ENCODE measurements at regions not wholly inside any gene's neighbourhood (a gene's known extent, or its start where the extent isn't known, plus 50 kb on each side); places are given as distances from the start of the nearest gene placed in this dataset.
A peak's percentile ranks its signal among the peaks of the same experiment; 100 is the strongest.
"Not testable (repeated sequence)": the region's sequence is repeated elsewhere in the genome, so short reads cannot be mapped to it uniquely, and the experiment has no call there.

DNA sequence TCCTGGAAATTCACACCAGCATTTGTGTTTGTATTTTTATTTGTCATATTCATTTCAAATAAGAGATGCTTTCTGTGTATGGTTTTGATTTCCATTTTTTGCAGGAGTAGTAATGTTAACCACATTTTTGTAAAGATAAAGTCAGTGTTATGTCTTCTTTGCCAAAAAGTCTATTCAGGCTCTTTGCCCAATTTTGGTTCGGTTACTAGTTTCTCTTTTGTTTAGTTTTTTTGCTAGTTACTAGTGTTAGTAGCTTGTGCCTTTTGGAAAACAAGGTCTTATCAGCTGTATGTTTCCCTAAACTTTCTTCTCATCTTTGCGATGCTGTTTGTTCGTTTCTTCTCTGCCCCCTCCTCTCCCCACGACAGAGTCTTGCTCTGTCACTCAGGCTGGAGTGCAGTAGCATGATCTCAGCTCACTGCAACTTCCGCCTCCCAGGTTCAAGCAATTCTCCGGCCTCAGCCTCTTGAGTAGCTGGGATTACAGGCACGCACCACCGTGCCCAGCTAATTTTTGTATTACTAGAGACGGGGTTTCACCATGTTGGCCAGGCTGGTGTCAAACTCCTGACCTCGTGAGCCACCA lies 112.3 kb upstream of the GRK3 start:
- TF ChIP-seq, protein P1, sequence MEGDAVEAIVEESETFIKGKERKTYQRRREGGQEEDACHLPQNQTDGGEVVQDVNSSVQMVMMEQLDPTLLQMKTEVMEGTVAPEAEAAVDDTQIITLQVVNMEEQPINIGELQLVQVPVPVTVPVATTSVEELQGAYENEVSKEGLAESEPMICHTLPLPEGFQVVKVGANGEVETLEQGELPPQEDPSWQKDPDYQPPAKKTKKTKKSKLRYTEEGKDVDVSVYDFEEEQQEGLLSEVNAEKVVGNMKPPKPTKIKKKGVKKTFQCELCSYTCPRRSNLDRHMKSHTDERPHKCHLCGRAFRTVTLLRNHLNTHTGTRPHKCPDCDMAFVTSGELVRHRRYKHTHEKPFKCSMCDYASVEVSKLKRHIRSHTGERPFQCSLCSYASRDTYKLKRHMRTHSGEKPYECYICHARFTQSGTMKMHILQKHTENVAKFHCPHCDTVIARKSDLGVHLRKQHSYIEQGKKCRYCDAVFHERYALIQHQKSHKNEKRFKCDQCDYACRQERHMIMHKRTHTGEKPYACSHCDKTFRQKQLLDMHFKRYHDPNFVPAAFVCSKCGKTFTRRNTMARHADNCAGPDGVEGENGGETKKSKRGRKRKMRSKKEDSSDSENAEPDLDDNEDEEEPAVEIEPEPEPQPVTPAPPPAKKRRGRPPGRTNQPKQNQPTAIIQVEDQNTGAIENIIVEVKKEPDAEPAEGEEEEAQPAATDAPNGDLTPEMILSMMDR (IDR thresholded peaks at IDR 0.05; ENCODE audit: low read depth, low read length, missing control alignments): no peak
- DNase-seq (ENCODE audit: extremely low read depth, low read depth): no peak
- H3K4me3 ChIP-seq (replicated peaks; ENCODE audit: low read depth, low read length): no peak overlapping the region

DNA sequence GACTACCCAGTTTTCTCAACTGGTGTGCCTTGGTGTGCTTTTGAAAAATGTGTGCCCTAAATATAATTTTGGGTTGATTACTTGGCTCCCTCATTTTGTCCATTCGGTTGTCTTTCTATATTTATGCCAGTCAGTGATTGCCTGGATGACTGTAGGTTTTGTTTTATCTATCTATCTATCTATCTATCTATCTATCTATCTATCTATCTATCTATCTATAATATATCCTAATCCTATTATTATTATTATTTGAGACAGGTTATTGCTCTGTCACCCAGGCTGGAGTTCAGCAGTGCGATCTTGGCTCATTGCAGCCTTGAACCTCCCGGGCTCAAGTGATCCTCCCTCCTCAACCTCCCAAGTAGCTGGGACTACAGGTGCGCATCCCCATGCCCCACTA lies 111.4 kb upstream of the GRK3 start:
- H3K4me3 ChIP-seq (replicated peaks; ENCODE audit: low read depth, low read length): no peak overlapping the region
- no peak for DNase-seq (ENCODE audit: extremely low read depth, low read depth)
- TF ChIP-seq, protein P1 (IDR thresholded peaks at IDR 0.05; ENCODE audit: low read depth, low read length, missing control alignments): no peak

DNA sequence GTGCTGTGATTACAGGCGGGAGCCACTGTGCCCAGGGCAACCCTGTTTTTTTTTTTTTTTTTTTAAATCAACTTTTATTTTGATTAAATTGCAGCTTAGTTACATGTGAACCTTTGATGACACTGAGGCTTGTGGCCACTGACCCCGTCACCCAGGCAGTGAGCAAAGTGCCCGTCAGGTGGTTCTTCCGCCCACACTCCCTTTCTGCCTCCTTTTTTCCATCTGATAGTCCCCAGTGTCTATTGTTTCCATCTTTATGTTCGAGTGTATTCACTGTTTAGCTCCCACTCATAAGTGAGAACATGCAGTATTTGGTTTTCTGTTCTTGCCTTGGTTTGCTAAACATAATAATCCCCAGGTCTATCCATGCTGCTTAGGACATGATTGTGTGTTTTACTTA lies 110.9 kb upstream of the GRK3 start:
- H3K4me3 ChIP-seq (replicated peaks; ENCODE audit: low read depth, low read length): no peak overlapping the region
- TF ChIP-seq, protein P1 (IDR thresholded peaks at IDR 0.05; ENCODE audit: low read depth, low read length, missing control alignments): no peak

DNA sequence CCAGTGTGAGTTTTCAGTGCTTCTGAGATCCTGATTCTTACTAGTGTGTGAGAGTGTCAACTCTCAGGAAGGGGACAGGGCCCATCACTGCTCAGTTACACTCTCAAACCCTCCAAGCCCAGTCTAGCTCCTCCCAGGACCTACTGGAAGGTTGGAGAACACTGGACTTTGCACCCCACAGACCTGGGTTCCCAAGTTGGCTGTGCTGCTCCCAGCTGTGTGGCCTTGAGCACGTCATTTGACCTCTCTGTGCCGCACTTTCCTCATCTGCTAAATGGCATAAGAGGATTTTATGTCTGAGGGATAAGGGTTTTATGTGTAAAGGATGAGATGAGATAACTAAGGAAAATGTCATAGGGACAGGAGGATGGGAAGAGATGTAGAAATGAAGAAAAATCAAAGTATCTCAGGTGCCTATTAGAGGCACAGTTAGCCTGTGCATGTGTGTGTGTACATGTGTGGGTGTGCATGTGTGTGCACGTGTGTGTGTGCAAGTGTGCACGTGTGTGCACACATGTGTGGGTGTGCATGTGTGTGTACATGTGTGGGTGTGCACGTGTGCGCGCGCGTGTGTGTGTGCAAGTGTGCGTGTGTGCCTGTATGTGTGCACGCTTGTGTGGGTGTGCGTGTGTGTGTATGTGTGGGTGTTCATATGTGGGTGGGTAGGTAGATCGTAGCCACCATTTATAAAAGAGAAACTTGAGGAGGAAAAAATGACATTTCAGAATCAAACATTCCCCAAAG lies 108.0 kb upstream of the GRK3 start:
- not testable (repeated sequence) for H3K4me3 ChIP-seq (replicated peaks; ENCODE audit: low read depth, low read length); DNase-seq (ENCODE audit: extremely low read depth, low read depth)

More for the DNA sequence above, 110.9 kb upstream of the GRK3 start:
- no peak for DNase-seq (ENCODE audit: extremely low read depth, low read depth)

DNA sequence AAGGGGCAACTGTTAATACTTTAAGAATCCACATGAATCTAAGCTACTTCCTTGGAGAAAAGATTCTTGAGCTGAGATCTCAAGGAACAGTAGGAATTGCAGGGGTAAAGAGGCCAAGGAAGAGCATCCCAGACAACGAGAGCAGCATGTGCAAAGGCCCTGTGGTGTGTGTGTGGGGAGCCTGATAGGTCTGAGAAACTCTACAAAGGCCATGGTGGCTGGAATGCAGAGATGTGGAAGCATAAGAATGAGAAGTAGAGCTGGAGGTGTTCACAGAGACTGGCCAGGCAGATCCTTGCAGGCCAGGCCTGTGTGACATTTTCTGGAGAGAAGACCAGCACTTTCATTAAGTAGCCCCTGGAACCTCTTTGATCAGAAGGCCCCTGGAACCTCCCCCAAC lies 105.8 kb upstream of the GRK3 start:
- not testable (repeated sequence) for DNase-seq (ENCODE audit: extremely low read depth, low read depth); H3K4me3 ChIP-seq (replicated peaks; ENCODE audit: low read depth, low read length)

DNA sequence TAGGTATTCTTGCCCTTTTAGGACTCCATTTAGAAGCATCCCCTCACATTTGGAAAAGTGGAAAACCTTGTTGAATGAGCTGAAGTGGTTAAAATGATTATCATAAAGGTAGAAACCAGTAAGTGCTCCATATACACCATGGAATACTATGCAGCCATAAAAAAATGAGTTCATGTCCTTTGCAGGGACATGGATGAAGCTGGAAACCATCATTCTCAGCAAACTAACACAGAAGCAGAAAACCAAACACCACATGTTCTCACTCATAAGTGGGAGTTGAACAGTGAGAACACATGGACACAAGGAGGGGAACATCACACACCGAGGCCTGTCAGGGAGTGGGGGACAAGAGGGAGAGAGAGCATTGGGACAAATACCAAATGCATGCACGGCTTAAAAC lies 103.8 kb upstream of the GRK3 start:
- DNase-seq (ENCODE audit: extremely low read depth, low read depth): not testable (repeated sequence)

DNA sequence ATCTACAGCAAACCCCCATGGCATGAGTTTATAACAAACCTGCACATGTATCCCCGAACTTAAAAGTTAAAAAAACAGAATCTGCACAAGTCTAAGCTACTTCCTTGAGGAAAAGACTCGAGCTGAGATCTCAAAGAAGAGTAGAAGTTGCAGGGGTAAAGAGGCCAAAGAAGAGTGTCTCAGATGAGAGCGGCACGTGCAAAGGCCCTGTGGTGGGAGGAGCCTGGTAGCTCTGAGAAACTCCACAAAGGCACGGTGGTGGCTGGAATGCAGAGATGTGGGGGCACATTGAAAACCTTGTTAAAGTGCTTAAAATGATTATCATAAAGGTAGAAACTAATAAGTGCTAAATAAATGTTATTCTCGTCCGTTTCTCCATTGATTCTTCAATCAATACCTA lies 103.2 kb upstream of the GRK3 start:
- TF ChIP-seq, protein P1 (IDR thresholded peaks at IDR 0.05; ENCODE audit: low read depth, low read length, missing control alignments): no peak
- no peak for DNase-seq (ENCODE audit: extremely low read depth, low read depth)
- no peak overlapping the region for H3K4me3 ChIP-seq (replicated peaks; ENCODE audit: low read depth, low read length)

More for the DNA sequence above, 103.8 kb upstream of the GRK3 start:
- H3K4me3 ChIP-seq (replicated peaks; ENCODE audit: low read depth, low read length): not testable (repeated sequence)

DNA sequence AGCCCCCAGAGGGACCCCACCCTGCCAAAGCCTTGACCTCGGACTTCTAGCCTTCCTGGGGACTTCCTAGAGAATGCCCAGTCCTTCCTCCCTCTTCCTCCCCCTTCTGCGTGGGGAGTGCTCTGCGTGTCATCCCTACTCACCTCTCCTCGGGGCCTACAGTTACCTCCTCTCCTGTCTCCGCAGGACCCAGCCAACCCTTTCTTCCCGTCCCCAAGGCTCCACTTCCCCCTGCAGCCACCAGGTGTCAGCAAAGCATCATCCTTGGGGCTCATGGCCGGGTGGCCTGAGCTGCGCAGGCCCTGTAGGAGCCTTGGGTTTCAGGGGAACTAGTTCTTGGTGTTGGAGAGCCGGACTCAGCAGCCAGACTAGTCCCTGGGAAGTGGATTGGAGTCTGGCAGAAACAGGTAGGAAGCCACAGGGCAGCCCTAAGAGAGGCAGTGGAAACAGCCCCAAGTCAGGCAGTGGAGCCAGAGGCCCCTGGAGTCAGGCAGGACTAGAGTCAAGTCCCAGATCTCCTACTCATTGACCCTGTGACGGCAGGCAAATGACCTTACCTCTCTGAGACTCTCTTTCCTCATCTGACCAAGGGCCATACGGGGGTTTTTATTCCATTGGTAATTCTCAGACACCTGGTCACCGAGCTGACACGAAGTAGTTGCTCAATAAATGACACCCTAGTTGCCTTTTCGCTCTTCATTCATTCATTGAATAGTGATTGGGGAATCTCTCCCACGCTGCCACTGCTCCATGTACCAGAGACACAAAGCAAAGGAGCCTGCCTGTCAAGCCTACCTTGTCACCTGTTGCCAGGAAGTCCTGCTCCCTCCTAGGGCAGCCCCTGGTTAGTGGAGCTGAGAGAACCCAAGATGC lies 101.8 kb upstream of the GRK3 start:
- H3K4me3 ChIP-seq (replicated peaks; ENCODE audit: low read depth, low read length): not testable (repeated sequence)
- TF ChIP-seq, protein P1 (IDR thresholded peaks at IDR 0.05; ENCODE audit: low read depth, low read length, missing control alignments): peak; percentile 95
- DNase-seq (ENCODE audit: extremely low read depth, low read depth): peak; percentile 47

DNA sequence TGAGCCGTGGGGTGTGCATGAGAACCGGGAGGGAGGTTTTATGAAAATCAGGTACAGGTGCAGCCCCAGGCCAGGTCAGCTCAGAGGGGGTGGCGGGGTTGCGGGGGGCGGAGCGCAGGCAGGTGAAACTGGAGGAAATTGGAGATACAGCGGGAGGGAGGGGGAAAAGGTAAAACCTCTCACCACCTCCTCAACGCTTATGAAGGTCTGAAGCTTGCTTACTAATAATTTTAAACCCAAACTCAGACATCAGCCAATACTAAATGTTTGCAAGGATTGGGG lies 101.2 kb upstream of the GRK3 start:
- DNase-seq (ENCODE audit: extremely low read depth, low read depth); H3K4me3 ChIP-seq (replicated peaks; ENCODE audit: low read depth, low read length): not testable (repeated sequence)

DNA sequence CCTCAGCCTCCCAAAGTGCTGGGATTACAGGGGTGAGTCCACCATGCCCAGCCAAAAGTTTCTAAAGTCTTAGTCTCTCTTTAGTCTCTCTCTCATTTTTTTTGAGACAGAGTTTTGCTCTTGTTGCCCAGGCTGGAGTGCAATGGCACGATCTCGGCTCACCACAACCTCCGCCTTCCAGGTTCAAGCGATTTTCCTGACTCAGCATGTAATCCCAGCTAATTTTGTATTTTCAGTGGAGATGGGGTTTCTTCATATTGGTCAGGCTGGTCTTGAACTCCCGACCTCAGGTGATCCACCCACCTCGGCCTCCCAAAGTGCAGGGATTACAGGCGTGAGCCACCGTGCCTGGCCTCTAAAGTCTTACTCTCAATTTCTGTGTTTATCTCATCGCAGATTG lies 100.1 kb upstream of the GRK3 start:
- not testable (repeated sequence) for H3K4me3 ChIP-seq (replicated peaks; ENCODE audit: low read depth, low read length); DNase-seq (ENCODE audit: extremely low read depth, low read depth)

Data from HFF-Myc (cell line).